ENCODE measurements at regions not wholly inside any gene's neighbourhood (a gene's known extent, or its start where the extent isn't known, plus 50 kb on each side); places are given as distances from the start of the nearest gene placed in this dataset.

DNA sequence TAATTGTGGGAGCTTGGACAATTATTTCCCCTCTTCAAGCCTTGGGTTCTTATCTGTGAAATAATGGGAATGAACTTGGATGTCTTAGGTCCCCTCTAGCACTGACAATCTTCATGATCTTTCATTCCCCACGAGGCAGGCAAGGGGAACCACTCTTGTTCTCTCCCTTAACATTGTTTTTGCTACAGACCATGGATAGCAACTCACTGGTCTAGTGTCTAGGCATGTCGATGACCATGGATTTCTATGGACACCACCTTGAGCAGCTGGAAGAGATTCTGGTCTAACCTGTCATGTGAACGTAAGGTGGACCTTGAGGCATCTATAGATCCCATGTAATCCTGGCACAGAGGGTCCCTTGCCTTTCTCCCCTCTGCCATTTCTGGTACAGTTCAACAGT, 104.1 kb upstream of the DHX15 start:
- peaks cover 0 to 7% (median 0%) of the 10 kb centered on the region in 7 donors for H3K27me3 ChIP-seq (replicated peaks in 1 of 7)
- TF ChIP-seq POLR2A (IDR thresholded peaks at IDR 0.05), result no peak
- TF ChIP-seq, protein P1, sequence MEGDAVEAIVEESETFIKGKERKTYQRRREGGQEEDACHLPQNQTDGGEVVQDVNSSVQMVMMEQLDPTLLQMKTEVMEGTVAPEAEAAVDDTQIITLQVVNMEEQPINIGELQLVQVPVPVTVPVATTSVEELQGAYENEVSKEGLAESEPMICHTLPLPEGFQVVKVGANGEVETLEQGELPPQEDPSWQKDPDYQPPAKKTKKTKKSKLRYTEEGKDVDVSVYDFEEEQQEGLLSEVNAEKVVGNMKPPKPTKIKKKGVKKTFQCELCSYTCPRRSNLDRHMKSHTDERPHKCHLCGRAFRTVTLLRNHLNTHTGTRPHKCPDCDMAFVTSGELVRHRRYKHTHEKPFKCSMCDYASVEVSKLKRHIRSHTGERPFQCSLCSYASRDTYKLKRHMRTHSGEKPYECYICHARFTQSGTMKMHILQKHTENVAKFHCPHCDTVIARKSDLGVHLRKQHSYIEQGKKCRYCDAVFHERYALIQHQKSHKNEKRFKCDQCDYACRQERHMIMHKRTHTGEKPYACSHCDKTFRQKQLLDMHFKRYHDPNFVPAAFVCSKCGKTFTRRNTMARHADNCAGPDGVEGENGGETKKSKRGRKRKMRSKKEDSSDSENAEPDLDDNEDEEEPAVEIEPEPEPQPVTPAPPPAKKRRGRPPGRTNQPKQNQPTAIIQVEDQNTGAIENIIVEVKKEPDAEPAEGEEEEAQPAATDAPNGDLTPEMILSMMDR (IDR thresholded peaks at IDR 0.05 in 8 of 11, conservative IDR thresholded peaks at IDR 0.05 in 3 of 11), result no peak
- no peak for TF ChIP-seq POLR2AphosphoS5 (IDR thresholded peaks at IDR 0.05)
- H3K4me3 ChIP-seq, result no peak overlapping the region
- H3K27ac ChIP-seq, result no peak overlapping the region
- 72 to 86% (median 79%) methylated on average over 3 of the region's 3 CpGs for WGBS, 5 donors
- intact Hi-C loops (cut with DNase I; ENCODE audit: low total_unique reads), result no loop called here
- H3K9me3 ChIP-seq, result peaks cover 0 to 7% (median 0%) of the 10 kb centered on the region in 8 donors
- no peaks in the 10 kb centered on the region for H3K36me3 ChIP-seq
- DNase-seq, result no peak
- no peaks in the 10 kb centered on the region for H3K4me1 ChIP-seq

DNA sequence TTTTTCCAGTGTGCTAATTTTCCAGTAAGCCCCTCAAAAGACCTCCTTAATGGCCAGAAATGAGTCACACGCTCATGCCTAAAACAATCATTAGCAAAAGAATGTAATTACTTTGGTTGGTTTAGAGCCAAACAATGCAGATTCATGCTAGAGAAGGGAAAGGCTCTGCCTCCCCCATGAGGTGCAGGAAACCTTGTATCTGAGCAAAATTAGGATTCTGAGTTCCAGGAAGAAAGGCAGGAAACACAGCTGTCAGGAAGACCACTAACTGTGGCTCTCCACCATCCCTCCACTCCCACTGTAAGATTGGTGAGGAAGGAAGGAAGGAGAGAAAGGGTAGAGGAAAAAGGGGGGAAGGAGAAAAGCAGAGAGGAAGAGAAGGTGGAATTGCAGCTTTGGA, 104.9 kb upstream of the DHX15 start:
- Histone ChIP-seq H3K27me3 (replicated peaks in 1 of 7) (peaks cover 0 to 7% (median 0%) of the 10 kb centered on the region in 7 donors), H3K27ac (no peak overlapping the region), H3K9me3 (peaks cover 0 to 7% (median 0%) of the 10 kb centered on the region in 8 donors), H3K4me1 (no peaks in the 10 kb centered on the region), H3K36me3 (no peaks in the 10 kb centered on the region), H3K4me3 (no peak overlapping the region)
- WGBS, 5 donors, result 57 to 79% (median 70%) methylated on average over 1 of the region's 1 CpG
- intact Hi-C loops (cut with DNase I; ENCODE audit: low total_unique reads), result no loop called here
- no peak for TF ChIP-seq POLR2AphosphoS5 (IDR thresholded peaks at IDR 0.05)
- TF ChIP-seq, protein P1 (IDR thresholded peaks at IDR 0.05 in 8 of 11, conservative IDR thresholded peaks at IDR 0.05 in 3 of 11), result no peak
- no peak for TF ChIP-seq POLR2A (IDR thresholded peaks at IDR 0.05)
- no peak for DNase-seq

DNA sequence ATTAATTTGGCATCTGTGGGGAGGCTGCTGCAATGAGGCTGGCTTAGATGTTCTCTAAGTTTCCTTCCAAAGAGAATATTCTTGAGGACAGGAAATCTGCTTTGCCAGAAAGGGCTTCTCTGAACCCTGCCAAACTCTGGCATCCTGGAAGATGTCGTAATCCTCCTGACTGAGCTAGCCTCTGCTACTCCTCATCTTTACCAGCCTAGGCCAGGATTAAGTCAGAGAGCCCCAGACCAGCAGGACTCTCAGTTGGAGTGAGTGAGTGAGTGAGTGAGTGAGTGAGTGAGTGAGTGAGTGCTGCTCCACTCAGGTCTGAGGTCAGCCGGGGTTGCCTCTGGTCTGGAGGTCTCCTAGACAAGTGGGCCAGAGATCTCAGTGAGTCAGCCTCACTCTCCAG, 104.9 kb upstream of the SOD3 start:
- intact Hi-C loops (cut with DNase I; ENCODE audit: low total_unique reads), result no loop called here
- 46 to 73% (median 63%) methylated on average over 2 of the region's 2 CpGs for WGBS, 5 donors
- no peak for TF ChIP-seq POLR2A (IDR thresholded peaks at IDR 0.05)
- TF ChIP-seq, protein P1 (IDR thresholded peaks at IDR 0.05 in 8 of 11, conservative IDR thresholded peaks at IDR 0.05 in 3 of 11), result no peak
- no peak for TF ChIP-seq POLR2AphosphoS5 (IDR thresholded peaks at IDR 0.05)
- Histone ChIP-seq H3K4me3 (no peak overlapping the region), H3K36me3 (no peaks in the 10 kb centered on the region), H3K27ac (no peak overlapping the region), H3K27me3 (replicated peaks in 1 of 7) (peaks cover 0 to 7% (median 0%) of the 10 kb centered on the region in 7 donors), H3K9me3 (peaks cover 0 to 7% (median 0%) of the 10 kb centered on the region in 8 donors), H3K4me1 (no peaks in the 10 kb centered on the region)
- DNase-seq, result no peak

DNA sequence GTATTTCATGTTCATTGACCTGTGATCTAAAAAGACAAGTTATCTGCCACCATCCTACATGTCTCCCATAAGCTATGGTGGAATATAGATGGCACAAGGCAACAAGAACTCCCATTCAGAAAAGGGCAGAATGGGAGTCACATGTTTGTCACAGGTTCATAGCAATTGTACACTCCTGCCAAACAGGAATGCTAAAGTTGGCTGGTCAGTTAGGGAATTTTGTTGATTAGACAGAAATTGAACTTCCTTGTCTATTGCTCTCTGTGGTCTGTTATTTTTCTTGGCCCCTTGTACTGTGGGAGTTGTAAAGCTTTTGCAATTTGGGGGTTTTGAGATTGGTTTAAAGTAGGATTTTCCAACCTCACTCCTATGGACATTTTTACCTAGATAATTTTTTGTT, 101.7 kb upstream of the SOD3 start:
- DNase-seq, result no peak
- Histone ChIP-seq H3K36me3 (no peaks in the 10 kb centered on the region), H3K27ac (no peak overlapping the region), H3K4me3 (no peak overlapping the region), H3K27me3 (replicated peaks in 1 of 7) (peaks cover 0 to 3% (median 0%) of the 10 kb centered on the region in 7 donors), H3K9me3 (peaks cover 0 to 7% (median 0%) of the 10 kb centered on the region in 8 donors), H3K4me1 (no peaks in the 10 kb centered on the region)
- intact Hi-C loops (cut with DNase I; ENCODE audit: low total_unique reads), result no loop called here
- TF ChIP-seq, protein P1 (IDR thresholded peaks at IDR 0.05 in 8 of 11, conservative IDR thresholded peaks at IDR 0.05 in 3 of 11), result no peak
- no peak for TF ChIP-seq POLR2A (IDR thresholded peaks at IDR 0.05)
